AML-193 (cell line): ENCODE measurements at regions not wholly inside any gene's neighbourhood (a gene's known extent, or its start where the extent isn't known, plus 50 kb on each side); places are given as distances from the start of the nearest gene placed in this dataset.

ENCODE experiments used
- DNase-seq, 2 experiments: peaks; one replicate each; lab custom pipeline; 2025; lab: John Stamatoyannopoulos, UW

GRCh38 chr12:47560415-47560814 is 145.4 kb downstream of the RPAP3 start:
- peak in 1 of 2 experiments; percentile 1 for DNase-seq

GRCh38 chr12:47558625-47559345 is 147.0 kb downstream of the RPAP3 start:
- no peak for DNase-seq

GRCh38 chr12:47557386-47557785 is 148.4 kb downstream of the RPAP3 start:
- no peak for DNase-seq

GRCh38 chr12:47556261-47557030 is 149.4 kb downstream of the RPAP3 start:
- no peak for DNase-seq

GRCh38 chr12:47554046-47554653 is 151.7 kb downstream of the RPAP3 start:
- DNase-seq = no peak

GRCh38 chr12:47553266-47553665 is 152.6 kb downstream of the RPAP3 start:
- no peak for DNase-seq

- no peak for DNase-seq
These were observed 154.4 kb downstream of the RPAP3 start for GRCh38 chr12:47551426-47551851.

- no peak for DNase-seq
These were observed 156.6 kb downstream of the RPAP3 start for GRCh38 chr12:47549258-47549657.

- no peak for DNase-seq
These were observed 157.4 kb downstream of the RPAP3 start for GRCh38 chr12:47548401-47548800.

- no peak for DNase-seq
These were observed 158.8 kb downstream of the RPAP3 start for GRCh38 chr12:47547077-47547476.

- no peak for DNase-seq
These were observed 159.8 kb downstream of the RPAP3 start for GRCh38 chr12:47545938-47546609.

- no peak for DNase-seq
These were observed 171.1 kb downstream of the RPAP3 start for GRCh38 chr12:47534695-47535094.

- DNase-seq = no peak
These were observed 175.8 kb downstream of the RPAP3 start for GRCh38 chr12:47530050-47530449.

GRCh38 chr12:47527816-47528215 is 178.0 kb downstream of the RPAP3 start:
- DNase-seq = no peak

- no peak for DNase-seq
These were observed 185.8 kb downstream of the RPAP3 start for GRCh38 chr12:47520029-47520428.

GRCh38 chr12:47517122-47517521 is 188.7 kb downstream of the RPAP3 start:
- no peak for DNase-seq

- no peak for DNase-seq
These were observed 196.4 kb downstream of the RPAP3 start for GRCh38 chr12:47509398-47509851.

- DNase-seq = no peak
These were observed 198.6 kb downstream of the RPAP3 start for GRCh38 chr12:47507221-47507620.

GRCh38 chr12:47504775-47505446 is 200.9 kb downstream of the RPAP3 start:
- no peak for DNase-seq

GRCh38 chr12:47493801-47494200 is 212.0 kb downstream of the RPAP3 start:
- DNase-seq = no peak

- DNase-seq = no peak
These were observed 214.1 kb downstream of the RPAP3 start for GRCh38 chr12:47491516-47492305.
